Glomerular visceral epithelial cell (primary cell): ENCODE measurements at regions not wholly inside any gene's neighbourhood (a gene's known extent, or its start where the extent isn't known, plus 50 kb on each side); places are given as distances from the start of the nearest gene placed in this dataset.

Experiments
- DNase-seq: peaks from one replicate; pipeline ENCODE4 v3.0.0-alpha.2; 2016; ENCODE audit errors: extremely low spot score

- no peak for DNase-seq
Measured at GRCh38 chr1:199319341-199319740, 680.5 kb downstream of the PTPRC start.

- no peak for DNase-seq
Measured at GRCh38 chr1:199322278-199322677, 683.4 kb downstream of the PTPRC start.

- DNase-seq, result no peak
Measured at GRCh38 chr1:199333180-199333579, 694.3 kb upstream of the NR5A2 start.

GRCh38 chr1:199335496-199335895, 692.0 kb upstream of the NR5A2 start:
- no peak for DNase-seq

- DNase-seq, result no peak
Measured at GRCh38 chr1:199336745-199337640, 690.5 kb upstream of the NR5A2 start.

GRCh38 chr1:199338760-199339159, 688.8 kb upstream of the NR5A2 start:
- DNase-seq, result no peak

- DNase-seq, result no peak
Measured at GRCh38 chr1:199352351-199352750, 675.2 kb upstream of the NR5A2 start.

- DNase-seq, result no peak
Measured at GRCh38 chr1:199353906-199354305, 673.6 kb upstream of the NR5A2 start.

- no peak for DNase-seq
Measured at GRCh38 chr1:199356561-199356960, 670.9 kb upstream of the NR5A2 start.

- DNase-seq, result no peak
Measured at GRCh38 chr1:199357599-199357998, 669.9 kb upstream of the NR5A2 start.

- DNase-seq, result no peak
Measured at GRCh38 chr1:199362996-199363395, 664.5 kb upstream of the NR5A2 start.

- DNase-seq, result no peak
Measured at GRCh38 chr1:199373139-199373538, 654.4 kb upstream of the NR5A2 start.

GRCh38 chr1:199377211-199377610, 650.3 kb upstream of the NR5A2 start:
- DNase-seq, result no peak

- DNase-seq, result no peak
Measured at GRCh38 chr1:199383793-199384192, 643.7 kb upstream of the NR5A2 start.

GRCh38 chr1:199394856-199395255, 632.7 kb upstream of the NR5A2 start:
- DNase-seq, result no peak

GRCh38 chr1:199396456-199396855, 631.1 kb upstream of the NR5A2 start:
- DNase-seq, result no peak

GRCh38 chr1:199399996-199400724, 627.4 kb upstream of the NR5A2 start:
- no peak for DNase-seq

GRCh38 chr1:199403531-199404116, 623.9 kb upstream of the NR5A2 start:
- peak; percentile 16 for DNase-seq

- no peak for DNase-seq
Measured at GRCh38 chr1:199404191-199404590, 623.3 kb upstream of the NR5A2 start.

GRCh38 chr1:199404976-199405375, 622.5 kb upstream of the NR5A2 start:
- no peak for DNase-seq

- no peak for DNase-seq
Measured at GRCh38 chr1:199405634-199406196, 621.8 kb upstream of the NR5A2 start.

- DNase-seq, result no peak
Measured at GRCh38 chr1:199410462-199410861, 617.0 kb upstream of the NR5A2 start.
